ENCODE measurements at regions not wholly inside any gene's neighbourhood (a gene's known extent, or its start where the extent isn't known, plus 50 kb on each side); places are given as distances from the start of the nearest gene placed in this dataset.
"Not testable (repeated sequence)": the region's sequence is repeated elsewhere in the genome, so short reads cannot be mapped to it uniquely, and the experiment has no call there.

DNA sequence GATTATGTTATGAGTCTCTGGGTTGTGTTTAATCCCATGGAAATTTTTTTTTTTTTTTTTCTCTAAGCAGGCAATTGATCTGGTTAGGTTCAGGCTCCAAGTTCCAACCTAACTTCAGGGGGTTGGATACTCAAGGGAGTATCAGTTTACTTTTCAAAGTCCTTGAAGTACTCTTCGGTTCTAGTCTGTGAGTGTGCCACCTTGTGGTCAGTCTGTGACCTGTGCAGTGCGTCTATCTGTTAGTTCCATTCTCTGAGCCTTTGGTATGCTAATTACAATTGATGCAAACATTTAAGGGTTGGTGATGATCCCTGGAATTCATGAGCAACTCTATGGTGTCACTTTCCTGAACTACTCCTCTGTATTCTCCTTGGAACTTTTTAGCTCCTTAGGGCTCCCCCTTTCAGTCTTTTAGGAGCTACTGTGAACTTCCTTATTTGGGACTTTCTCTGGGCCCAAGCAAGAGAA, 342.0 kb downstream of the SOX4 start:
- no peak for DNase-seq (ENCODE audit: low spot score)
- Histone ChIP-seq H3K27ac (no peak overlapping the region), H3K27me3 (replicated peaks; ENCODE audit: insufficient read depth) (no peaks in the 10 kb centered on the region), H3K36me3 (no peaks in the 10 kb centered on the region), H3K9me3 (no peaks in the 10 kb centered on the region), H3K4me3 (no peak overlapping the region), H3K4me1 (ENCODE audit: control insufficient read depth in 1 of 2, low read depth in 2 of 2) (no peaks in the 10 kb centered on the region)
- no peak for ATAC-seq (ENCODE audit: insufficient number of reproducible peaks, low FRiP score, low read depth)
- TF ChIP-seq, protein P1, sequence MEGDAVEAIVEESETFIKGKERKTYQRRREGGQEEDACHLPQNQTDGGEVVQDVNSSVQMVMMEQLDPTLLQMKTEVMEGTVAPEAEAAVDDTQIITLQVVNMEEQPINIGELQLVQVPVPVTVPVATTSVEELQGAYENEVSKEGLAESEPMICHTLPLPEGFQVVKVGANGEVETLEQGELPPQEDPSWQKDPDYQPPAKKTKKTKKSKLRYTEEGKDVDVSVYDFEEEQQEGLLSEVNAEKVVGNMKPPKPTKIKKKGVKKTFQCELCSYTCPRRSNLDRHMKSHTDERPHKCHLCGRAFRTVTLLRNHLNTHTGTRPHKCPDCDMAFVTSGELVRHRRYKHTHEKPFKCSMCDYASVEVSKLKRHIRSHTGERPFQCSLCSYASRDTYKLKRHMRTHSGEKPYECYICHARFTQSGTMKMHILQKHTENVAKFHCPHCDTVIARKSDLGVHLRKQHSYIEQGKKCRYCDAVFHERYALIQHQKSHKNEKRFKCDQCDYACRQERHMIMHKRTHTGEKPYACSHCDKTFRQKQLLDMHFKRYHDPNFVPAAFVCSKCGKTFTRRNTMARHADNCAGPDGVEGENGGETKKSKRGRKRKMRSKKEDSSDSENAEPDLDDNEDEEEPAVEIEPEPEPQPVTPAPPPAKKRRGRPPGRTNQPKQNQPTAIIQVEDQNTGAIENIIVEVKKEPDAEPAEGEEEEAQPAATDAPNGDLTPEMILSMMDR (IDR thresholded peaks at IDR 0.05), result no peak

DNA sequence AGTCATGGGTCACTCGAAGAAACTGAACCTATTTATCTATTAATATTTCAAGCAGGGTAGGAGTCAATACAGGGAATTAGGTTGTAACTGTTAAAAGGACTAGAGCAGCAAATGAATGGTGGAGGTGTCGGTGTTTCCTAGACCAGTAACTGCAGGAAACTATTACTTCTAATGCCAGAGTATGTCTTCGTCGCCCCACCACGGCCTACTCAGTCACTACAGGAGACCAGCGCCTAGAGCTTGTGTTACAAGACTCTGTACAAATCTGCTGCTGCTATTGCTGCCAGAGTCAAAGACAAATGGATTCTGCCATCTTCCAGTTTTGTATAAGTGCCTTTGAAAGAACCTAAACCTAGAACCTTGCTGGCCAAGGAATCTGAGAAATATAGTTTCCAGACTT, 343.9 kb downstream of the SOX4 start:
- no peak for ATAC-seq (ENCODE audit: insufficient number of reproducible peaks, low FRiP score, low read depth)

DNA sequence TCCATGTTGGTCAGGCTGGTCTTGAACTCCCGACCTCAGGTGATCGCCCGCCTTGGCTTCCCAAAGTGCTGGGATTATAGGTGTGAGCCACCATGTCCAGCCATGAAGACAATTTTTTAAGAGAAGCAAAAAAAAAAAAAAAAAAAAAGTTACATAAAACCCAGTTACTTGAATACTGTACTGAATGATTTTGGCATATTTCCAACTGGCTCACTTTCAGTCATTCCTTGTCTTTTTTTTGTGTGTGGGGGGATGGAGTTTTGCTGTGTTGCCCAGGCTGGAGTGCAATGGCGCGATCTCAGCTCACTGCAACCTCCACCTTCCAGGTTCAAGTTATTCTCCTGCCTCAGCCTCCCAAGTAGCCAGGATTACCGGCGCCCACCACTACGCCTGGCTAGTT, 345.5 kb downstream of the SOX4 start:
- H3K4me1 ChIP-seq (ENCODE audit: control insufficient read depth in 1 of 2, low read depth in 2 of 2), result peaks cover 0 to 18% of the 10 kb centered on the region in 2 donors
- not testable (repeated sequence) for H3K36me3 ChIP-seq; H3K27ac ChIP-seq; H3K4me3 ChIP-seq; DNase-seq (ENCODE audit: low spot score); ATAC-seq (ENCODE audit: insufficient number of reproducible peaks, low FRiP score, low read depth); H3K27me3 ChIP-seq (replicated peaks; ENCODE audit: insufficient read depth); H3K9me3 ChIP-seq

More for the DNA sequence above, 343.9 kb downstream of the SOX4 start:
- peaks cover 0 to 11% of the 10 kb centered on the region in 2 donors for H3K4me1 ChIP-seq (ENCODE audit: control insufficient read depth in 1 of 2, low read depth in 2 of 2)
- TF ChIP-seq, protein P1 (IDR thresholded peaks at IDR 0.05), result no peak
- H3K27me3 ChIP-seq (replicated peaks; ENCODE audit: insufficient read depth), result no peaks in the 10 kb centered on the region
- no peak overlapping the region for H3K4me3 ChIP-seq
- H3K9me3 ChIP-seq, result no peaks in the 10 kb centered on the region
- no peaks in the 10 kb centered on the region for H3K36me3 ChIP-seq
- H3K27ac ChIP-seq, result no peak overlapping the region
- no peak for DNase-seq (ENCODE audit: low spot score)

DNA sequence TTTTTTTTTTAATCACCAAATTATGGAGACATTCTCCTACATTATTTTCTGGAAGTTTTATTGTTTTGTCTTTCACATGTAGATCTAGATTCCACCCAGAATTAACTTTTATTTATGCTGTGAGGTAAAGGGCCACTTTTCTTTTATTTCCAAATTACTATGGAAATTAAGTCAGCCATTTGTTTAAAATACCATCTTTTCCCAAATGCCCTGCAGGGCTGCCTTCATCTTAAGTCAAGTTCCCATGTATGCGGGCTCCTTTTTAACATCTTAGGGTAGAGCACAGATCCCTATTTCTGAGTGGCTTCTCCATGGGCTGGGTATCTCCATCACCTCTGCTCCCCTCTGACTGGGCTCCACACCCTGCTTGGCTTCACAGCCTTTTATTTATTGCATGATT, 348.4 kb downstream of the SOX4 start:
- H3K27me3 ChIP-seq (replicated peaks; ENCODE audit: insufficient read depth), result no peaks in the 10 kb centered on the region
- H3K9me3 ChIP-seq, result no peaks in the 10 kb centered on the region
- no peak for ATAC-seq (ENCODE audit: insufficient number of reproducible peaks, low FRiP score, low read depth)
- no peaks in the 10 kb centered on the region for H3K36me3 ChIP-seq
- H3K4me3 ChIP-seq, result no peak overlapping the region
- TF ChIP-seq, protein P1 (IDR thresholded peaks at IDR 0.05), result no peak
- H3K4me1 ChIP-seq (ENCODE audit: control insufficient read depth in 1 of 2, low read depth in 2 of 2), result peaks cover 3 to 28% of the 10 kb centered on the region in 2 donors
- H3K27ac ChIP-seq, result no peak overlapping the region
- DNase-seq (ENCODE audit: low spot score), result no peak

DNA sequence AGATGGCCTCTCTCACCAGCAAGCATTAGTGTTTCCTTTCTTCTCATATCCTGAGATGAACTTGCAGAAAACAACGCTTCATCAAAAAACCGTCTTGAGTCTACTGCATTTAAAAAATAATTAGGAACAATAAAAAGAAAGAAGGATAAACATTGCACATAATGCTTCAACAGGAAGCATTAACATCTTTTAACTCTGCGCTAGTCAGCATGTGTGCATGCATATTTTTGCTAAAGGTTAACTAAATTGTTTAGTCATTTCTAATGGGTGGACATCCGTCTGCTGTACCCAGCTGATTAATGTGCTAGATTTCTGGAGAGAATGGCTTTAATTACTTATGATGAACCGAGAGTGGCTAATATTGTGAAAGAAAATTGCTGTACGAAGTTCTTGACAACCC, 349.3 kb downstream of the SOX4 start:
- Histone ChIP-seq H3K27me3 (replicated peaks; ENCODE audit: insufficient read depth) (no peaks in the 10 kb centered on the region), H3K27ac (no peak overlapping the region), H3K4me1 (ENCODE audit: control insufficient read depth in 1 of 2, low read depth in 2 of 2) (peaks cover 5 to 38% of the 10 kb centered on the region in 2 donors), H3K9me3 (no peaks in the 10 kb centered on the region), H3K36me3 (no peaks in the 10 kb centered on the region), H3K4me3 (no peak overlapping the region)
- TF ChIP-seq, protein P1 (IDR thresholded peaks at IDR 0.05), result no peak
- DNase-seq (ENCODE audit: low spot score), result no peak
- no peak for ATAC-seq (ENCODE audit: insufficient number of reproducible peaks, low FRiP score, low read depth)

DNA sequence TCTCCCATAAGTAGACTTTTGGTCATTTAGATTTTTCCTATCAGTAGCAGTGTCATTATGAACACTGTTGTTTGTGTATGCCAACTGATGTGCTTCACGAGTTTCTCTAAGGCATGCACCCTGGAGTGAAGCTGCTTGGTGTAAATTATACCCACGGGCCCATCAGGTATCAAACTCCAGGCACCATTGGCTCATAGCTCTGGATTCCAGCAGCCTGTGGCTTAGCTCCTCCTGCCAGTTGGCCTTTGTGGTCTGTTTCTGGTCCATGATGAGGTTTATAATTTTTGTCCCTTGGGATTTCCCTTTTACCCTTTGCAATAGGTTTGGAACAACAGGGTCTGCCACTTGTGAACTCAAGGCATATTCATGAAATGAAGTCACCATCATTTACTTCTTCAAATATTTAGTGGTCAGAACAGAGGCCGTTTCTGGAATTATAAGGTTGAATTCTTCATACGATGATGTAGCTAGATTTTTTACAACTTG, 350.5 kb downstream of the PRL start:
- H3K27ac ChIP-seq, result peak overlapping the region; percentile 28 to 34
- H3K36me3 ChIP-seq, result no peaks in the 10 kb centered on the region
- H3K27me3 ChIP-seq (replicated peaks; ENCODE audit: insufficient read depth), result no peaks in the 10 kb centered on the region
- TF ChIP-seq, protein P1 (IDR thresholded peaks at IDR 0.05), result no peak
- no peaks in the 10 kb centered on the region for H3K9me3 ChIP-seq
- H3K4me1 ChIP-seq (ENCODE audit: control insufficient read depth in 1 of 2, low read depth in 2 of 2), result peaks cover 12 to 57% of the 10 kb centered on the region in 2 donors
- DNase-seq (ENCODE audit: low spot score) (no peak), ATAC-seq (ENCODE audit: insufficient number of reproducible peaks, low FRiP score, low read depth) (peak; percentile 63)
- H3K4me3 ChIP-seq, result no peak overlapping the region

DNA sequence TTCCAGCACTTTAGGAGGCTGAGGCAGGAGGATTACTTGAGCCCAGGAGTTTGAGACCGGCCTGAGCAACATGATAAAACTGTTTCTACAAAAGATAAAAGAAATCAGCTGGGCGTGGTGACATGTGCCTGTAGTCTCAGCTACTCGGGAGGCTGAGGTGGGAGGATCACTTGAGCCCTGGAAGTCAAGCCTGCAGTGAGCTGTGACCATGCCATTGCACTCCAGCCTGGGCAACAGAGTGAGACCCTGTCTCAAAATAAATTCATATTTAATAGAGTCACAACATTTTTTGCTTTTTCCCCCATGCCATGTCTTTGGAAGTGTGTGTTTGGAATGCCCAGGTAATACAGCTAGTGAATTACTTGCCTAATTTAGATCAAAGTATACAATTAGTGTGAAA, 349.6 kb downstream of the PRL start:
- not testable (repeated sequence) for H3K27me3 ChIP-seq (replicated peaks; ENCODE audit: insufficient read depth); H3K4me3 ChIP-seq; ATAC-seq (ENCODE audit: insufficient number of reproducible peaks, low FRiP score, low read depth); H3K36me3 ChIP-seq; H3K9me3 ChIP-seq; DNase-seq (ENCODE audit: low spot score)
- Histone ChIP-seq H3K27ac (peak overlapping the region in 1 of 2 donors; percentile 1), H3K4me1 (ENCODE audit: control insufficient read depth in 1 of 2, low read depth in 2 of 2) (peaks cover 17 to 58% of the 10 kb centered on the region in 2 donors)
